HG03575 (cell line): ENCODE measurements at regions not wholly inside any gene's neighbourhood (a gene's known extent, or its start where the extent isn't known, plus 50 kb on each side); places are given as distances from the start of the nearest gene placed in this dataset.

Experiments used
- ATAC-seq: cut with Tn5 transposase; IDR thresholded peaks from one replicate; pipeline ENCODE4 v1.9.1; 2021; ENCODE audit not compliant: unreplicated experiment, insufficient number of reproducible peaks, low FRiP score; ENCODE audit errors: extremely low read depth

DNA sequence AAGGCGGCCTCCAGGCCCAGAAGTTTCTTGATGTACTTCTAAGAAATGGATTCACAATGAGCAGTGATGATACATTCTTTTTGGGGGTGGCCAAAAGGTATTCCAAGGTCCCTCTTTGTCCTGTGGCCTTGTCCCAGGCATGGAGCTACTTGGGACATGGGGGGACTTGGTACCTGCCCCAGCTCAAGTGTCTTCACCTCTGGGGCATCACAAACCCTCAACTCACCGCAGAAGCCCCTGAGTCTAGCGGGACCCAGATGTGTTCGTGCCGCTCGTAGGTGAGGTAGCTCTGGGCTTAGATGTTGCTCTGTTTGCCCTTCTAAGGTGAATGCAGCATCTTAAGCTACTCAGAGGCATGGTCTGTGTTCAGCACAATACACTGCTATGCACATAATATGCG is 338.0 kb upstream of the IRX4 start:
- ATAC-seq, result no peak

DNA sequence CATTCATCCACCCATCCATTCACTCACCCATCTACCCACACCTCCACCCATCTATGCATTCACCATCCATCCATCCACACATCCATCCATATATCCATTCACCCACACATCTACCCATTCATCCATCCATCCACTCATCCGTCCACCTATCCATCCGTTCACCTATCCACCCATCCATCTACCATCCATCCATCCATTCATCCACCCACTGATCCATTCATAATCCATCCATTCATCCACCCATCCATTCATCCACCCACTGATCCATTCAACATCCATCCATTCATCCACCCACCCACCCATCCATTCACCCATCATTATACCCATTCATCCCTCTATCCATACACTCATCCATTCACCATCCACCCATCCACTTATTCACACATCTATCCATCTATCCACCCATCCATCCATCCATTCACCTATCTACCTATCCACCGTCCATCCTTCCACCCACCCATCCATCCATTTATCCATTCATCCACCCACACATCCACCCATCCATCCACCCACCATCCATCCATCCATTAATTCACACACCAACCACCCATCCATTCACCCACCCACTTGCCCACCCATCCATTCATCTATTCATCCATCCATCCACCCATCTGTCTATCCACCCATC is 336.5 kb upstream of the IRX4 start:
- ATAC-seq, result no peak

DNA sequence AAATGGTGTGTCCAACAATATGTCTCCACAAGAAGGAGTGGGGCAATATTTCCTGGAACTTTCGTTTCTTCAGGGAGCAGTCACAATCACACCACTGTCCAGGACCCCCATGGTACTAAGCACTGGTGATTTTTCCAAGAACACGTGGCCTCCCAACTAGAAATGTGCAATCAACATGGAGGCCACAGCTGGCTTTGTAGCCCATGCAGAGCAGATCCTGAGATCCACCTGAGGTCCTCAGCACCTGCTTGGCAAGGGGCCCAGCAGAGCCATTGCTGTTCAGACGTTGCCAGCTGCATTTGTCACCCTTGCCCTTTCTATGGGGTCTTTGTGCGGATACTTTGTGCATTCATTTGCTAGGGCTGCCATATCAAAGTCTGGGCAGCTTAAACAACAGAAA is 334.5 kb upstream of the IRX4 start:
- ATAC-seq, result no peak

DNA sequence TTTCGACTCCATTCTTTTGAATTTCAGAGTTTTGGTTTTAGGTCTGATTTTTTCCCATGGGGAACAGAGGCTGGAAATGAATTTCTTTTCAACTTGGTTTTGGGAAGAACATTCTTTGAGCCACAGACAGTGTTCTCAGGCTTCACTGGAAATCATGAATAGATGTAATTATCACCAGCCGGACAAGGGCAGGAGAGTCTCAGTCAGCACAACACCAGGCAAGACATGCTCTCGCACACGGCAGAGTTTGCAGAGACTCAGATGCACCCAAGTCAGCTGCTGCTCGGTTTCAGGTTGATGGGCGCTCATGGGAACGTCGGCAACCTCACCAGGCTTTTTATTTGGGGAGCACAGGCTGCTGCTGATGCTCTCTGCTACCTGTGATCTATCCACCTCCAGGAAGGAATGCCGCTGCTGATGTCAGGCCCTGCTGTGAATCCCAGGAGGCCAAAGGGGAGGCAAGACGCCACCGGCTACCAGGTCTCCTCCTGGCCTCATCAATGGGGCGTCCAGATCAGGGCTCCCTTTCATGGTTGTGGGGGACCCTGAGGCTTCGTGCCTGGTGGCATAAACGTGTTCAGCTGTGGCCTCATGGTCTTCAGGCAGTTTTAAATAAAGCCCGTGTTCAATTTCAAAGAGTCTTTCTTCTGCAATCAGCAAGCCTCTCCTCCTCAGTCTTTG is 332.3 kb upstream of the IRX4 start:
- no peak for ATAC-seq

DNA sequence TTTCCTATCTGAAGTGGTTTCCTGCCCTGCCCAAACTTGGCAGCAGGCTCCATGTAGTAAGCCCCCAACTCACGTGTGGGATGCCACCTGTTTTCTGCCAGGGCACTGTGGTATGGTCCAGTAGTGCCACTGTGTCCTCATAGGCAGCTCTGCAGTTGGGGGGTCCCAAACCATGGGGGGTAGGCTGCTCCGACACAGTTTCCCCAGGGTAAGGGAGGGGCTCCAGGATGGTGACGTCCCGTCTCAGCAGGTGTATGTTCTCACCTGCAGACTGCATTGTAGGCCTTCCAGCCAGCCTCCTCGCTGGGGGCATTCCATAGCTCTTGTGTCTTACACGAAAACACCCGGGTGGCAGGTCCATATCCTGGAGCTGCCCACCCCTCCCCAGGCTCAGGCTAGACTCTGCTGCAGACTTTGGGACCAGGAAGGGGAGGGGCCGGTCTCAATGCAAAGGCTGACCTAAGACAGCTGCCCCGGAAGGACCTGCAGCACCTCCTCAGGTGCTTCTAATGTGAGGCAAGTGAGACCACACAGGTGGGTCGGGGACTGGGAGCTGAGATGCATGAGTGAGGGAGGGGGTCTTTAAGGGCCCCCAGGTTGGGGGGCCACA is 330.5 kb upstream of the IRX4 start:
- no peak for ATAC-seq

DNA sequence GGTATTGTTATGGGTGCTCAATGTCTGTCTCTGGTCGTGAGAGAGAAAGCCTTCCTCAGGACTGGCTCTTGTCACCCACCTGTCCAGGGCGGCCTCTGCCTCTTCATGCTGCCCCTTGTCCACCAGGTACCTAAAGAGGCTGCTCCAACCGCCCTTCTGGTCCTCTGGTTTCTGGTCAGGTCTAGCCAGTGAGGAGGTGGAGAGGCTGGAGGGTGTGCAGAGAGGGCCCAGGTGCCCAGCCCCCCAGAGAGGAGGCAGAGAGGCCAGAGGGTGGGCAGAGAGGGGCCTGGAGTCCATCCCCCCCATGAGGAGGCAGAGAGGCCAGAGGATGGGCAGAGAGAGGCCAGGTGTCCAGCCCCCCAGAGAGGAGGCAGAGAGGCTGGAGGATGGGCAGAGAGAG is 329.8 kb upstream of the IRX4 start:
- ATAC-seq, result no peak

DNA sequence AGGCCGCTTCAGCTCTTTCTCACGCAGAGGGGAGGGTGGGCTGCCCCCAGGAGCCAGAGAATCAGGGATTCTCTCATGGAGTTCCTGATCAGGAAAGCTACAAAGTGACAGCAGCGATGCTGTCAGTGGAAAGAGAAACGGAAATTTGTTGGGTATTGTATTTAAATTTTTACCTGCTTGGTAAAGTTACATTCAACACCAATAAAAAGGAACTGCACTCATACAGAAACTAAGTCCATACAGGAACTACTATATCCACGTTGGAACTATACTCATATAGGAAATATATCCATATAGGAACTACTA is 325.5 kb upstream of the IRX4 start:
- no peak for ATAC-seq

DNA sequence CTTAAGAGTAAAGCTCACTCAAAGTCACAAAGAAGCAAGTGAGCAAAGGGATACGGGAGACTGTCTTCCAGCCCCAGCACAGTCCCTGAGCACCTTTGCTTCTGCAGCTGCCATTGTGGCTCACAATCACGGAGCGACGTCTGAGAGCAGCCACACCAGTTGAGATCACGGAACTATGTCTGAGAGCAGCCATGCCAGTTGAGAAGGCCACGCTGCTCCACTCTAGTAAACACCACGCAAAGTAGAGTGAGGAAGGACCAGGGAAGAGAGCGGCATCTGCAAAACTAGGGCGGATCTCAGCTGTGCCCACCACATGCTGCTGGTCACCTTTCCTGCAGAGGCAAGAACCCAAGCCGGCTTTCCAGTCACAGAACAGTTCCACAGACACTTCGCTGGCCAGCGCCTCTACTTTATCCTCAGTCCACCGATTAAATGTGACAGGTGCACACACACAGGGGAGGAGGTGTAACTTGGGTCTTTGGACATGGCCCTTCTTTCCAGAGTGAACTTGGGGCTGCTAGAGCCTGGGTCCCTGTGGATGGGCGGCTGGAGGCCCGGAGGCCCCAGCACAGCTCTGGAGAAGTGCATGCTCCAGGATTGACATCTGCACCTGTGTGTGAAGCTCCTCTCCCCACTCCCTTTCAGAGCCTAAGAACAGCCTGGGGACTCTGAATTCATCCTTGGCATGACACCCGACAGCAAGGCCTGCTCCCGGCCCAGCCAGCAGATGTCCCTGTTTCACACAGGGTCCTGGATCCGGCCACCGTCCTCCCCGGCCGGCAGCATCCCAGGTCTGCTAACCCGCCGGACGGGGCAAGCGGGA is 324.9 kb upstream of the IRX4 start:
- ATAC-seq, result no peak

DNA sequence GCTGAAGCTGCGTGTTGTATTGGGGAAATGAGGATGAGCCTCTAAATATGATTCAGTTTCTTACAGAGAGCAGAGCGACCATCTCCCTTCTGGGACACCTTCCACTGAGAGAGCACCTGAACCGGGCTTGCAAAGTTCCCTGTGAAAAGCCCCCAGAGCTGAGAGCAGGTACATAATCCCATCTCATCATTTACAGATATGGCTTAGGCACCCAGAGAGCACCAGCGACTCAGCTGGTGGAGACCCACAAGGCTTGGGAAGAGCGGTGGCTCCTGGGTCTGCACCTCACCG is 324.3 kb upstream of the IRX4 start:
- ATAC-seq, result no peak

DNA sequence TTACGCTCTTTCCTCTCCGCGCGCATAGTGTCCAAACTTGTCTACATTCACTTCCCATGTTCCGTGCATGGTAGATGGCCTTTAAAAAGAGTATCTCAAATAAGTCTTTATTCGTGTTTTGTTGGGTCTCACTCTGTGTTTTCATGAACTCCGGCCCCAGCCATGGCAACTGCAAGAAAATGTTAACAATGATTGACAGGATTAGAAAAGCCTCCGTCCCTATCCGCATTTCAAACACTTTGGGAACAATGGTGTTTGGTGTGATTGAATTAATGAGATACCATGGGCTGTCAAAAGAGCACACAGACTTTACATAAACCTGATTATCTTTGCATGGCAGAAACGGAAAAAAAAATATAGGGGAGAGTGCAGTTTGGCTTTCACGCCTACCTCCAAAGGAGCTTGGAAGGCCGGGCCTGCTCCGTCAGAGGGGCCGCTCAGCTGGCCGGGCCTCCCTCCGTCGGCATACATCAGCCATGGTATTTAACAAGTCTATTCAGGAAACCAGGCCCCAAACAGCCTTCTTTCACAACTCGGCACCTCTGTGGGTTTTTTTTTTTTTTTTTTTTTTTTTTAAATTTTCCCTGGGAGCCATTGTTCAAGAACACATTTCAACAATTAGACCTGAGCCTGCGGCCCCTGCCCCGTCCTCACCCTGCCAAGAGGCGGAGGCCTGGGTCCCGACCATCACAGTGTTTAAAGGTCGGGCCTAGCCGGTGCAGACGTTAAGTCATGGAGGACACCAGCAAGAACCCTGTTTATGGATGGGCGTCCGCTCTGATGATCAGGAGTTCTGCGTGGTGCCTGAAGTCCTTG is 323.8 kb upstream of the IRX4 start:
- ATAC-seq, result no peak

DNA sequence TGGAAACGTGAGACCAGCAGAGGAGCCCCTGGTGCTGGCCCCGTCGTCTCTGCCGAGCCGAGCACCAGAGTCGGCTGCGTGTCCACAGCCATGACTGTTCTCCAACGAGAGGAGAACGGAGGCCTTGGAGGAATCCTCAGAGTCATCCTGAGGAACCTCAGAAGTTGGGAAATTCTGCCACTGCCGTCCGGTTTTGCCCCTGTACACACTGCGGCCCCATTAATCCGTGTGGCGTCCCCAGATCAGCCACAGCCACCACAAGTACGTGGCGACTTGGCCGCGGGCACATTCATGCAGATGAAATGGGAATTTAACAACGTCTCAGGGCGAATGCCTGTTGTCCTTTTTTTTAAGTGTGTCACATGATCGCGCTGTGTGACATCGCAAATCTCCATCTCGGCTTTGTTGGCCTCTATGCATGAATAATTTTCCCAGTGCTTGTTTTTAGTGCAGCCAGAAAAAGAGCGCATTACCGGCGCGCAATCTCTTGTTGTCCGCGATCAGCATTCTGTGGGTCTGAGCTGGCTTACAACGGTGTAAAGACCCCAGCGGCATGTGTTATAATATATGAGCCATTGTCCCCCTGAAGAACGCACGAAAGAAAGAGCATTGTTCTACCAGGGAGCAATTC is 323.0 kb upstream of the IRX4 start:
- no peak for ATAC-seq

DNA sequence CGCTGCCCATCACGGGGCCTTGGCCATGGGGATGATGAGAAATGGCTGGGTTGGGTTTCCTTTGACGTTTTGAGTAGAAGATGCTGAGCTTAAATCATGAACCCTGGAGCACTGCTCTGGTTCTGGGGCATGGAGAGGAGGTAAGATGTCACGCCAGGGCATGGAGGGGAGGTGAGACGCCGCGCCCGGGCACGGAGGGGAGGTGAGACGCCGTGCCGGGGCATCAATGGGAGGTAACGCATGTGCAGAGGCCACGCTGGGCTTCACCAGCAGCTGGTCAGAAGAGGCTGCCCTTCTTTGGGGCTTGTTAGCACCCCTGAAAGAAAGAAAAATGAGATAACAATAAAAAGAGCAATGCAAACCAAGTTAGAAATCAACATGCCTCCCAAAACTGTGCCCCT is 322.5 kb upstream of the IRX4 start:
- ATAC-seq, result no peak

DNA sequence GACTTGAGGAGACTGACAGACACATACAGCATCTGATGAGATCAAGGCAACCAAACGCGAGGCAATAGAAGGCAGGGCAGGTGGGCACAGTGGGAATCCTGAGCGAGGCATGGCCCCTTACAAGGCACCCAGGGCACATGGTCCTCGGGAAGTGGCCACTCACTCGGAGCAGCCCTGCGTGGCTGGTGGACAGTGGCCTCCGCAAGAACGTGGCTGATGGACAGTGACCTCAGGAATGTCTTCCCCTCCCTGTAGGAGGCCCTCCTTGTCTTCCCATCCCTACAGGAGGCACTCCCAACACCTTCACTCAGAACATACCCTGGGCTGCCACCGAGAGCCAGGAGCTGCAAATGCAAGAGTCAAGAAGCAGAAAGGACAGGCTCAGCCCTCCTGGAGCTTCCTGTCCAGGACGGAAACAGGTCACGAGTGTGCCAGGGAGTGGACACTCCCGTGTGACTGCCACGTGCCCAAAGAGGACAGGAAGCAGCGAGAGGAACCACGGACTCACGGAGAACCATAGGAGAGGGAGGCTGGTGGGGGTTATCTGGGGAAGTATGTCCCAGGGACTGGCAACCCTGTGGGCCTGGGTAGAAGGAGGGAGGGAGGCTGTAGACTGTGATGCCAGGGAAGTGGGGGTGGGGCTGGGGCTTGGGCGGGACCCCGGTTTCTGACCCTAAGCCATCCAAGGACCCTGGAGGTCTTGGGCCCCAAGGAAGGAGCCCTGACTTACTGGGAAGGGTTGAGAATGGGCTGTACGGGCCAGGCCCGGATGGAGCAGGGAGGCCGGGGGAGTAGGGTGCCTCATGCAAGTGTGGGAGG is 321.9 kb upstream of the IRX4 start:
- ATAC-seq, result no peak

DNA sequence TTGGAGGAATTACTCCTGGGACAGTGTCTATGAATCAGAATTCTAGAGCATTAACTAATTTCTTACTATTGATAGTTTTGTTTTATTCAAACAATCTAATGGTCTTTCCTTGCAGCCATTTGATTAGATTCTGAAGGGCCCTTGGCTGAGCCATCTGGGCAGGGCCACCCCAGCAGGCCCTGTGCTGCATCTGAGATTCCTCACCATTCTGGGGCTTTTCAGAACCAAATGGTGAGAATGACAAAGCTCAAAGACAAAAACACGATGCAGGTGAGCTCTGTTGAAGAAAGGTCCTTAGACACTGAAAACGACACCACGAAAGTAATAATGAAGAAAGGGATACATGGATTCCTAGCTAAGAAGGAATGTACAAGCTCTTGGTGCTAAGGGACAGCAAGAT is 321.0 kb upstream of the IRX4 start:
- ATAC-seq, result no peak

DNA sequence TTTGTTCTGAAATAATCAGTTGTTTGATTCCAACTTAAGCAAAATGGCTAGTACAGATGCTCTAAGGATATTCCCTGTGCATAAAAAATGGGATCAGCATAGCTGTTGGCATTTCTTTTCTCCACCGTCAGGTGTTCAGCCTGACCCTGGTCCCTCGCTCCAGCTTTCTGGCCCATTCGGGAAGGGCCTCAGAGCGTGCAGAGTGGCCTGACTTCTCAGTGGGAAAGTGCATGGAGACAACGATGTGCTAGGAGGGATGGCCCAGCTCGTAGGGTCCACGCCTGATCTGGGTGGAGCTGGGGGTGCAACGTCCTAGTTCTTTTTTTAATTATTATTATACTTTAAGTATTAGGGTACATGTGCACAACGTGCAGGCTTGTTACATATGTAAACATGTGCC is 319.1 kb upstream of the IRX4 start:
- no peak for ATAC-seq

DNA sequence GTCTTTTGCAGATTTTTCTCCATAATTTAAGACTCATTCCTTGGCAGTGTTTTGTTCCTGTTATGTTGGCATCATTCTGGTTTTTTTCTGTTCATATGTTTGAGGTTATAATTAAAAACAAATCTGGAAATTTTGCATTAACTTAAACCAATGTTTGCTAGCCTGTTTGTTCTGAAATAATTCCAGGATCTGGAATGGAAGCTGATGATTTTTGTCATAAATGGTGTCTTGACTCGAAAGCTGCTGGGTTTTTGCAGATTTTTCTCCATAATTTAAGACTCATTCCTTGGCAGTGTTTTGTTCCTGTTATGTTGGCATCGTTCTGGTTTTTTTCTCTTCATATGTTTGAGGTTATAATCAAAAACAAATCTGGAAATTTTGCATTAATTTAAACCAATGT is 318.7 kb upstream of the IRX4 start:
- ATAC-seq, result no peak

DNA sequence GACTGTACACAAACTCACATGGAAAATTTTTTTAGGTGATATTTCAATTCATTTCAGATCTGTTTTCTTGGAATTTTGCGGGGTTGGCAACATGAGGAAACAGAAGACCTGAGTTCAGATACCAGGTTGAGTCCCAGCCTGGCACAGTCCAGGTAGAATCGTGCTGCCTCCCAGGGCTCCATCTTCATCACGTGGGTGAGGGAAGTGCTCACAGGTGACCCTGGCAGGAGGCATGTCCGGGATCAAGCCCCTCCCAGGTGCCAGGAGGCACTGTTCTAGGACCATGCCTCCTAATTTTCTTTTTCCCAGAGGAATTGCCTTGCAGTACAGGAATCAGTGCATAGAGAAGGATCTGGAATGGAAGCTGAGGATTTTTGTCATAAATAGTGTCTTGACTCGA is 318.3 kb upstream of the IRX4 start:
- ATAC-seq, result no peak

DNA sequence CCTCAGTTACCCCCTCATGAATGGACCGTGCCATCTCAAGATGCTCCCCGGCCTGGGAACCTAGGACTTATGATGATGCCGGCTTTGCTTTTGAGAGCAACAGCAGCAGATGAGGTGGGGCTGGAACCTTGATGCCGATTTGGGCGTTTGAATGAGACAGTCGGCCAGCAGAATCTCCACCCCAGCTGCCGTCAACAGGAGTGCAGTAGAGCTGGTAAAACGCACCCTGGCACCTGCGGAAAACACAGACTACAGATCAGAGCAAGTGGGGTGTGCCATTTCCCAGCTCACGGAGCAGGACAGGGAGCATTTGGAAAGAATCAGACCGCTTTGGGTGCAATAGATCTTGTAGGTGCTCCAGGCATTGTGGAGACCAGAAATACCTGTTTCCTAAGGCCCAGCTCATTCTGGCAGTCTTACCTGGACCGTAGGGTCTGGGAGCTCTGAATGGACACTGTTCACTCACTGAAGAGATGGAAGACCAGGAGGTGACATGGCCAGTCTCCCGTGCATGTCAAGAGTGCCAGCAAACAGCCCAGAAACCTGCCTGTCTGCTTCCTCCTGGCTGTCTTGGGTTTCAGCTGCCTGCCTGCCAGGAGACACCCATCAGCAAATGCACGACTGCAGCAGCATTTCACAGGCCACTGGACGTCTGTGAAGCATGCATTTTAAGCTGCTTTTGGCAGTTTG is 317.7 kb upstream of the IRX4 start:
- ATAC-seq, result no peak
